WTC11 (cell line): ENCODE measurements at regions not wholly inside any gene's neighbourhood (a gene's known extent, or its start where the extent isn't known, plus 50 kb on each side); places are given as distances from the start of the nearest gene placed in this dataset.

Source experiments
- CBFB ChIP-seq: sonication (generic); formaldehyde crosslinking; IDR thresholded peaks from 2 replicates; pipeline ENCODE4 v1.8.1; 2022; ENCODE audit warnings: mild to moderate bottlenecking, low read depth, missing genetic modification reagents
- CTCF ChIP-seq: fragments of 200-600 bp; IDR thresholded peaks from 2 replicates; pipeline ENCODE4 v1.8.0; 2022; ENCODE audit warnings: antibody characterized with exemption
- E2F5 ChIP-seq: sonication (generic); formaldehyde crosslinking; IDR thresholded peaks from 2 replicates; pipeline ENCODE4 v1.8.1; 2022; ENCODE audit warnings: mild to moderate bottlenecking, moderate library complexity, missing genetic modification reagents
- KAT7 ChIP-seq: sonication (generic); formaldehyde crosslinking; IDR thresholded peaks from 2 replicates; pipeline ENCODE4 v1.8.1; 2023; ENCODE audit warnings: missing genetic modification reagents, mild to moderate bottlenecking, borderline replicate concordance
- STAT6 ChIP-seq: sonication (generic); formaldehyde crosslinking; conservative IDR thresholded peaks from 2 replicates; pipeline ENCODE4 v1.8.1; 2023; ENCODE audit warnings: mild to moderate bottlenecking, low read depth, missing genetic modification reagents, moderate library complexity
- ZNF232 ChIP-seq: sonication (generic); formaldehyde crosslinking; IDR thresholded peaks from 2 replicates; pipeline ENCODE4 v1.8.0; 2022; ENCODE audit warnings: mild to moderate bottlenecking, missing genetic modification reagents

GRCh38 chr10:69751214-69751613 lies 50.5 kb upstream of the COL13A1 start:
- TF ChIP-seq CBFB (CRISPR knock-in tag) = no peak
- TF ChIP-seq KAT7 (CRISPR knock-in tag) = no peak
- no peak for TF ChIP-seq CTCF
- no peak for TF ChIP-seq E2F5 (CRISPR knock-in tag)
- no peak for TF ChIP-seq STAT6 (CRISPR knock-in tag)
- no peak for TF ChIP-seq ZNF232 (CRISPR knock-in tag)
